GM12878 (cell line): ENCODE measurements at regions not wholly inside any gene's neighbourhood (a gene's known extent, or its start where the extent isn't known, plus 50 kb on each side); places are given as distances from the start of the nearest gene placed in this dataset.

Experiments used
- ATAC-seq: fragments of 200-7000 bp; cut with Tn5 transposase; 3 replicates; pipeline ENCODE4 v1.9.1; 2020; ENCODE audit warnings: mild to moderate bottlenecking, moderate library complexity
- BruUV-seq: library from RNA; stranded (reverse); fragments of 400-500 nt; replicated peaks from 2 replicates; lab custom pipeline; 2021; lab: Mats Ljungman, UMichigan
- CTCF ChIA-PET: fragments of 300-600 bp; sonication (Branson Sonifier 250); formaldehyde crosslinking; extraction: SDS; loops from one replicate; lab custom pipeline; 2021; ENCODE audit warnings: inconsistent platforms; lab: Yijun Ruan, JAX
- POLR2A ChIA-PET: fragments of 350-600 bp; formaldehyde crosslinking; extraction: SDS; loops from one replicate; lab custom pipeline; 2021; ENCODE audit warnings: inconsistent platforms; lab: Charles Lee
- RAD21 ChIA-PET: fragments of 300-600 bp; sonication (Branson Sonifier 250); formaldehyde crosslinking; loops from one replicate; lab custom pipeline; 2023; ENCODE audit warnings: antibody characterized with exemption; ENCODE audit not compliant: unreplicated experiment; lab: Charles Lee
- SMC1A ChIA-PET: fragments of 300-600 bp; sonication (Branson Sonifier 250); formaldehyde crosslinking; loops from one replicate; lab custom pipeline; 2023; ENCODE audit not compliant: unreplicated experiment, uncharacterized antibody; lab: Charles Lee
- DNase-seq: peaks from one replicate; pipeline ENCODE4 v3.0.0-alpha.2; 2011; ENCODE audit warnings: low read depth, low spot score
- FAIRE-seq: peaks from 3 replicates; lab custom pipeline; 2011; peaks lifted over from hg19 to GRCh38; lab: Jason Lieb, UNC
- H2AFZ ChIP-seq: 2 replicates; pipeline ENCODE4 v1.6.0; 2011; ENCODE audit warnings: low read depth, low read length, control low read depth; ENCODE audit not compliant: control insufficient read depth
- H3K27ac ChIP-seq: 2 replicates; pipeline ENCODE4 v1.5.1; 2011; ENCODE audit warnings: control low read depth; ENCODE audit not compliant: control insufficient read depth, insufficient read depth
- H3K27me3 ChIP-seq, 2 experiments: replicated peaks in 1 of 2; 2 replicates each; pipeline versions ENCODE4 v1.6.0 to v1.6.1; 2011; ENCODE audit warnings: low read length in 1 of 2; ENCODE audit not compliant: control insufficient read depth in 2 of 2, insufficient read depth in 2 of 2
- H3K36me3 ChIP-seq, 2 experiments: 2 replicates each; pipeline ENCODE4 v1.5.1; 2011; ENCODE audit warnings: low read length in 1 of 2; ENCODE audit not compliant: control insufficient read depth in 2 of 2, insufficient read depth in 2 of 2
- H3K4me1 ChIP-seq: 2 replicates; pipeline ENCODE4 v1.6.1; 2011; ENCODE audit warnings: mild to moderate bottlenecking, low read length, moderate library complexity, mixed read lengths; ENCODE audit not compliant: control insufficient read depth, insufficient read depth
- H3K4me2 ChIP-seq: 2 replicates; pipeline ENCODE4 v1.6.0; 2011; ENCODE audit warnings: control low read depth; ENCODE audit not compliant: control insufficient read depth, insufficient read depth
- H3K4me3 ChIP-seq: fragments of 200-600 bp; sonication (generic); 2 replicates; pipeline ENCODE4 v1.5.1; 2016
- H3K79me2 ChIP-seq: 2 replicates; pipeline ENCODE4 v1.6.0; 2011; ENCODE audit warnings: low read length; ENCODE audit not compliant: control insufficient read depth, insufficient read depth
- H3K9ac ChIP-seq: 2 replicates; pipeline ENCODE4 v1.8.0; 2011; ENCODE audit warnings: low read length, control low read depth, mixed read lengths; ENCODE audit not compliant: control insufficient read depth, insufficient read depth
- H3K9me3 ChIP-seq: replicated peaks from 3 replicates; pipeline ENCODE4 v1.5.1; 2011; ENCODE audit warnings: mild to moderate bottlenecking, low read length; ENCODE audit not compliant: control insufficient read depth, insufficient read depth
- H4K20me1 ChIP-seq: 2 replicates; pipeline ENCODE4 v1.6.0; 2011; ENCODE audit not compliant: control insufficient read depth, insufficient read depth
- BCL11A ChIP-seq: IDR thresholded peaks from 2 replicates; pipeline ENCODE4 v1.6.1; 2011; ENCODE audit warnings: low read depth, low read length
- CBX3 ChIP-seq: fragments of 200-600 bp; sonication (generic); IDR thresholded peaks from 2 replicates; pipeline ENCODE4 v1.6.1; 2016; ENCODE audit warnings: low read depth, borderline replicate concordance
- FOXM1 ChIP-seq: IDR thresholded peaks from 2 replicates; pipeline ENCODE4 v1.6.1; 2012; ENCODE audit warnings: low read depth, mild to moderate bottlenecking, inconsistent platforms, low read length, moderate library complexity
- IRF3 ChIP-seq: fragments of 450-650 bp; IDR thresholded peaks from 2 replicates; pipeline ENCODE4 v1.6.1; 2014; ENCODE audit warnings: mild to moderate bottlenecking
- JUND ChIP-seq: IDR thresholded peaks from 2 replicates; pipeline ENCODE4 v1.6.1; 2012; ENCODE audit warnings: low read depth, mild to moderate bottlenecking, low read length, improper control_type of control experiment, moderate library complexity
- NRF1 ChIP-seq: conservative IDR thresholded peaks from 2 replicates; pipeline ENCODE4 v1.6.1; 2011; ENCODE audit warnings: mild to moderate bottlenecking, low read depth, low read length, improper control_type of control experiment
- SREBF2 ChIP-seq: IDR thresholded peaks from 2 replicates; pipeline ENCODE4 v1.6.1; 2012; ENCODE audit warnings: mild to moderate bottlenecking, low read length
- SUPT20H ChIP-seq: IDR thresholded peaks from 2 replicates; pipeline ENCODE4 v1.6.1; 2011; ENCODE audit warnings: low read depth, mild to moderate bottlenecking, low read length, moderate library complexity, borderline replicate concordance; ENCODE audit not compliant: control insufficient read depth
- YY1 ChIP-seq: IDR thresholded peaks from 2 replicates; pipeline ENCODE4 v1.6.1; 2011; ENCODE audit warnings: low read depth, mild to moderate bottlenecking, low read length
- ZSCAN29 ChIP-seq: fragments of 450-650 bp; IDR thresholded peaks from 2 replicates; pipeline ENCODE4 v1.6.1; 2017; ENCODE audit warnings: mild to moderate bottlenecking, moderate library complexity
- WGBS: methylation state at CpG from one replicate; pipeline ENCODE4 v1.1.6; 2016; ENCODE audit warnings: low lambda C conversion rate; ENCODE audit not compliant: insufficient replicate concordance, insufficient coverage; ENCODE audit errors: missing lambda C conversion rate; 5-methylcytosine and 5-hydroxymethylcytosine counted together
- in situ Hi-C: fragments of 300-500 bp; cut with MboI; formaldehyde crosslinking; loops from 9 replicates; pipeline ENCODE4 v1.14.3; 2018; ENCODE audit warnings: mixed read lengths
- intact Hi-C: fragments of 100-400 bp; cut with micrococcal nuclease; formaldehyde crosslinking; loops from one replicate; pipeline ENCODE4 v1.14.2; 2022; ENCODE audit not compliant: unreplicated experiment

GRCh38 chr3:181432992-181433391 is 278.7 kb upstream of the SOX2 start:
- no peaks in the 10 kb centered on the region for H3K9me3 ChIP-seq
- ChIA-PET CTCF (no interaction called here), SMC1A (no interaction called here), RAD21 (no interaction called here), POLR2A (no interaction called here)
- intact Hi-C loops, result no loop called here
- DNase-seq (no peak), FAIRE-seq (no peak), ATAC-seq (no peak)
- no peak overlapping the region for H3K27ac ChIP-seq
- in situ Hi-C loops, result no loop called here
- no peak for TF ChIP-seq SUPT20H
- no peak for TF ChIP-seq FOXM1
- no peak for TF ChIP-seq NRF1
- no peak for TF ChIP-seq YY1
- TF ChIP-seq ZSCAN29, result no peak
- TF ChIP-seq CBX3, result no peak
- TF ChIP-seq SREBF2, result no peak
- no peak for TF ChIP-seq JUND
- TF ChIP-seq BCL11A, result no peak
- TF ChIP-seq IRF3, result no peak
- no peaks in the 10 kb centered on the region for H4K20me1 ChIP-seq
- H3K36me3 ChIP-seq, result no peaks in the 10 kb centered on the region
- H3K79me2 ChIP-seq, result no peaks in the 10 kb centered on the region
- no peak overlapping the region for H2AFZ ChIP-seq
- 52% methylated on average over 4 of the region's 4 CpGs for WGBS
- H3K4me3 ChIP-seq, result no peak overlapping the region
- no TSS peak for BruUV-seq
- no peaks in the 10 kb centered on the region for H3K27me3 ChIP-seq
- H3K4me1 ChIP-seq, result no peaks in the 10 kb centered on the region
- no peak overlapping the region for H3K4me2 ChIP-seq
- no peak overlapping the region for H3K9ac ChIP-seq
